ENCODE measurements at regions not wholly inside any gene's neighbourhood (a gene's known extent, or its start where the extent isn't known, plus 50 kb on each side); places are given as distances from the start of the nearest gene placed in this dataset.

- no peak for TF ChIP-seq CTCF (IDR thresholded peaks at IDR 0.05; ENCODE audit: low read length)
- TF ChIP-seq EZH2 (optimal IDR thresholded peaks at IDR 0.05; ENCODE audit: low read depth, low read length): no peak
- no peak for TF ChIP-seq EZH2phosphoT487 (IDR thresholded peaks at IDR 0.05; ENCODE audit: low read length)
Measured at GRCh38 chr10:120396228-120396627, 60.8 kb upstream of the PLPP4 start.
